GM12878 (cell line): ENCODE measurements at regions not wholly inside any gene's neighbourhood (a gene's known extent, or its start where the extent isn't known, plus 50 kb on each side); places are given as distances from the start of the nearest gene placed in this dataset.

Experiments
- EED ChIP-seq: sonication (generic); IDR thresholded peaks from 2 replicates; pipeline ENCODE4 v1.6.1; 2016; ENCODE audit warnings: antibody characterized with exemption, low read depth
- EZH2 ChIP-seq: IDR thresholded peaks from 2 replicates; pipeline ENCODE4 v1.6.1; 2012; ENCODE audit warnings: low read depth, mild to moderate bottlenecking, control low read depth, inconsistent platforms, low read length, borderline replicate concordance; ENCODE audit not compliant: control insufficient read depth
- HCFC1 ChIP-seq: fragments of 150-350 bp; IDR thresholded peaks from 2 replicates; pipeline ENCODE4 v1.6.1; 2014; ENCODE audit warnings: low read length
- POLR2A ChIP-seq: IDR thresholded peaks from 2 replicates; pipeline ENCODE4 v1.6.1; 2011; ENCODE audit warnings: low read depth, mild to moderate bottlenecking, low read length
- POLR2AphosphoS5 ChIP-seq: IDR thresholded peaks from 2 replicates; pipeline ENCODE4 v1.6.1; 2011; ENCODE audit warnings: mild to moderate bottlenecking, low read length, inconsistent platforms
- YY1 ChIP-seq: IDR thresholded peaks from 2 replicates; pipeline ENCODE4 v1.6.1; 2011; ENCODE audit warnings: low read depth, mild to moderate bottlenecking, low read length
- TF ChIP-seq, protein P1 (sequence below), 3 experiments: IDR thresholded peaks in 2 of 3; conservative IDR thresholded peaks in 1 of 3; 2 replicates each; pipeline ENCODE4 v1.5.1; 2011; ENCODE audit warnings: low read depth in 3 of 3, low read length in 3 of 3, mild to moderate bottlenecking in 3 of 3, control low read depth in 2 of 3, moderate library complexity in 2 of 3, inconsistent platforms in 1 of 3, mixed read lengths in 1 of 3; ENCODE audit not compliant: control insufficient read depth in 2 of 3, insufficient read depth in 1 of 3; ENCODE audit errors: extremely low read depth in 1 of 3
- TF ChIP-seq, protein P2 (sequence below): IDR thresholded peaks from 2 replicates; pipeline ENCODE4 v1.6.1; 2012; ENCODE audit warnings: low read length, inconsistent platforms
- TF ChIP-seq, protein P3 (sequence below): IDR thresholded peaks from 2 replicates; pipeline ENCODE4 v1.6.1; 2011; ENCODE audit warnings: low read depth, low read length, improper control_type of control experiment, borderline replicate concordance

DNA sequence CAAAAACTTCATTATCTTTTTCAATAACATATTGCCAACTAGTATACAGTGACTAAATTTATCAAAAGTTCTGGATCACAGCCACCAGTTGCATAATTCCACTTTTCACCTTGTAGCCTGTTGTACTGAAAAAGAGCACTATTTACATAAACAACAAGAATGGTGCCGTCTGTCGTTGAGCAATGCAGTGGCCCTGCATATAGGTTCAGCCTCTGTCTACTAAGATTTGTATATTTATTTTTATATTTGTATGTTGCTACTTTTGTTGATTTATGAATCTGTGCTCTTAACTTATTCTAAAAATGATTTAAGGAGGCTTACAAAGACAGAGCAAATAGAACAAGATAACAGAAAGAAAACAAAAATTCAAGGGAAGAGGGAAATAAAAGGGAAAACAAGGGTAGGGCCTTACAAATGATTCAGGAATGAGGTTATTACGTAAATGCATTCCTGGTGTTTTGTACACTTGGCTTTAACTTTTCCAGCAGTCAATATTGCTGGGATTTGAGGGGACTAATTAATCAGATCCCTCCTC is 257.6 kb upstream of the STT3B start:
- TF ChIP-seq POLR2A (no peak), EED (no peak), YY1 (no peak), HCFC1 (no peak), EZH2 (no peak), POLR2AphosphoS5 (no peak)
- TF ChIP-seq, protein P1, sequence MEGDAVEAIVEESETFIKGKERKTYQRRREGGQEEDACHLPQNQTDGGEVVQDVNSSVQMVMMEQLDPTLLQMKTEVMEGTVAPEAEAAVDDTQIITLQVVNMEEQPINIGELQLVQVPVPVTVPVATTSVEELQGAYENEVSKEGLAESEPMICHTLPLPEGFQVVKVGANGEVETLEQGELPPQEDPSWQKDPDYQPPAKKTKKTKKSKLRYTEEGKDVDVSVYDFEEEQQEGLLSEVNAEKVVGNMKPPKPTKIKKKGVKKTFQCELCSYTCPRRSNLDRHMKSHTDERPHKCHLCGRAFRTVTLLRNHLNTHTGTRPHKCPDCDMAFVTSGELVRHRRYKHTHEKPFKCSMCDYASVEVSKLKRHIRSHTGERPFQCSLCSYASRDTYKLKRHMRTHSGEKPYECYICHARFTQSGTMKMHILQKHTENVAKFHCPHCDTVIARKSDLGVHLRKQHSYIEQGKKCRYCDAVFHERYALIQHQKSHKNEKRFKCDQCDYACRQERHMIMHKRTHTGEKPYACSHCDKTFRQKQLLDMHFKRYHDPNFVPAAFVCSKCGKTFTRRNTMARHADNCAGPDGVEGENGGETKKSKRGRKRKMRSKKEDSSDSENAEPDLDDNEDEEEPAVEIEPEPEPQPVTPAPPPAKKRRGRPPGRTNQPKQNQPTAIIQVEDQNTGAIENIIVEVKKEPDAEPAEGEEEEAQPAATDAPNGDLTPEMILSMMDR (IDR thresholded peaks at IDR 0.05 in 2 of 3, conservative IDR thresholded peaks at IDR 0.05 in 1 of 3; ENCODE audit: control insufficient read depth in 2 of 3, extremely low read depth in 1 of 3, insufficient read depth in 1 of 3, low read depth in 3 of 3, low read length in 3 of 3): no peak
- TF ChIP-seq, protein P2, sequence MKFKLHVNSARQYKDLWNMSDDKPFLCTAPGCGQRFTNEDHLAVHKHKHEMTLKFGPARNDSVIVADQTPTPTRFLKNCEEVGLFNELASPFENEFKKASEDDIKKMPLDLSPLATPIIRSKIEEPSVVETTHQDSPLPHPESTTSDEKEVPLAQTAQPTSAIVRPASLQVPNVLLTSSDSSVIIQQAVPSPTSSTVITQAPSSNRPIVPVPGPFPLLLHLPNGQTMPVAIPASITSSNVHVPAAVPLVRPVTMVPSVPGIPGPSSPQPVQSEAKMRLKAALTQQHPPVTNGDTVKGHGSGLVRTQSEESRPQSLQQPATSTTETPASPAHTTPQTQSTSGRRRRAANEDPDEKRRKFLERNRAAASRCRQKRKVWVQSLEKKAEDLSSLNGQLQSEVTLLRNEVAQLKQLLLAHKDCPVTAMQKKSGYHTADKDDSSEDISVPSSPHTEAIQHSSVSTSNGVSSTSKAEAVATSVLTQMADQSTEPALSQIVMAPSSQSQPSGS: no peak
- TF ChIP-seq, protein P3, sequence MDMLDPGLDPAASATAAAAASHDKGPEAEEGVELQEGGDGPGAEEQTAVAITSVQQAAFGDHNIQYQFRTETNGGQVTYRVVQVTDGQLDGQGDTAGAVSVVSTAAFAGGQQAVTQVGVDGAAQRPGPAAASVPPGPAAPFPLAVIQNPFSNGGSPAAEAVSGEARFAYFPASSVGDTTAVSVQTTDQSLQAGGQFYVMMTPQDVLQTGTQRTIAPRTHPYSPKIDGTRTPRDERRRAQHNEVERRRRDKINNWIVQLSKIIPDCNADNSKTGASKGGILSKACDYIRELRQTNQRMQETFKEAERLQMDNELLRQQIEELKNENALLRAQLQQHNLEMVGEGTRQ: no peak
